ENCODE measurements at regions not wholly inside any gene's neighbourhood (a gene's known extent, or its start where the extent isn't known, plus 50 kb on each side); places are given as distances from the start of the nearest gene placed in this dataset.

GRCh38 chr9:81396528-81396927 lies 292.8 kb downstream of the TLE1 start:
- BruUV-seq (replicated peaks), result no TSS peak
- CTCF ChIA-PET, result no interaction called here
- ATAC-seq, result no peak

GRCh38 chr9:81395676-81396054 lies 293.7 kb downstream of the TLE1 start:
- BruUV-seq (replicated peaks), result no TSS peak
- CTCF ChIA-PET, result no interaction called here
- no peak overlapping the region for H3K4me3 ChIP-seq (ENCODE audit: low read depth in 2 of 2, low read length in 2 of 2)
- no peaks in the 10 kb centered on the region for H3K9me3 ChIP-seq (ENCODE audit: control insufficient read depth, insufficient read depth, low read depth, low read length)
- TF ChIP-seq REST (IDR thresholded peaks at IDR 0.05; ENCODE audit: insufficient read depth in 1 of 2, low read depth in 2 of 2, low read length in 1 of 2) (no peak), POLR2AphosphoS5 (IDR thresholded peaks at IDR 0.05; ENCODE audit: low read depth, low read length) (no peak), SIN3A (IDR thresholded peaks at IDR 0.05; ENCODE audit: borderline replicate concordance, insufficient read depth, low read depth, low read length) (no peak), TCF7L2 (IDR thresholded peaks at IDR 0.05; ENCODE audit: low read depth, low read length) (no peak), CTCF (IDR thresholded peaks at IDR 0.05) (no peak)
- DNase-seq (ENCODE audit: low read depth, low spot score) (no peak), ATAC-seq (no peak)
- H3K36me3 ChIP-seq (ENCODE audit: control insufficient read depth, insufficient read depth, low read length), result no peaks in the 10 kb centered on the region
- no peaks in the 10 kb centered on the region for H3K27me3 ChIP-seq (ENCODE audit: control insufficient read depth, insufficient read depth, low read length)
- intact Hi-C loops (cut with micrococcal nuclease; ENCODE audit: unreplicated experiment), result no loop called here
- POLR2A ChIA-PET, result no interaction called here
- no peak overlapping the region for H3K27ac ChIP-seq (ENCODE audit: low read length)
- in situ Hi-C loops (cut with HindIII; ENCODE audit: low pct_unique_long_range_greater_than_20kb, low sequenced_read_pairs), result no loop called here
- no peaks in the 10 kb centered on the region for H3K4me1 ChIP-seq (ENCODE audit: control insufficient read depth, insufficient read depth, low read length)

More at GRCh38 chr9:81396528-81396927, 292.8 kb downstream of the TLE1 start:
- Histone ChIP-seq H3K27ac (ENCODE audit: low read length) (no peak overlapping the region), H3K4me3 (ENCODE audit: low read depth in 2 of 2, low read length in 2 of 2) (no peak overlapping the region), H3K36me3 (ENCODE audit: control insufficient read depth, insufficient read depth, low read length) (no peaks in the 10 kb centered on the region), H3K4me1 (ENCODE audit: control insufficient read depth, insufficient read depth, low read length) (no peaks in the 10 kb centered on the region), H3K27me3 (ENCODE audit: control insufficient read depth, insufficient read depth, low read length) (no peaks in the 10 kb centered on the region), H3K9me3 (ENCODE audit: control insufficient read depth, insufficient read depth, low read depth, low read length) (no peaks in the 10 kb centered on the region)
- no peak for DNase-seq (ENCODE audit: low read depth, low spot score)
- in situ Hi-C loops (cut with HindIII; ENCODE audit: low pct_unique_long_range_greater_than_20kb, low sequenced_read_pairs) (no loop called here), intact Hi-C loops (cut with micrococcal nuclease; ENCODE audit: unreplicated experiment) (no loop called here)
- TF ChIP-seq POLR2AphosphoS5 (IDR thresholded peaks at IDR 0.05; ENCODE audit: low read depth, low read length) (no peak), SIN3A (IDR thresholded peaks at IDR 0.05; ENCODE audit: borderline replicate concordance, insufficient read depth, low read depth, low read length) (no peak), TCF7L2 (IDR thresholded peaks at IDR 0.05; ENCODE audit: low read depth, low read length) (no peak), CTCF (IDR thresholded peaks at IDR 0.05) (no peak), REST (IDR thresholded peaks at IDR 0.05; ENCODE audit: insufficient read depth in 1 of 2, low read depth in 2 of 2, low read length in 1 of 2) (no peak)
- POLR2A ChIA-PET, result no interaction called here

All from Panc1 (cell line).